Adrenal gland (tissue), 5 donors: ENCODE measurements at regions not wholly inside any gene's neighbourhood (a gene's known extent, or its start where the extent isn't known, plus 50 kb on each side); places are given as distances from the start of the nearest gene placed in this dataset.

Experiments used
- CTCF ChIP-seq, 6 experiments: fragments of 450-650 bp in 4 of 6; fragments of 200-600 bp in 2 of 6; sonication (generic) in 1 of 6; IDR thresholded peaks; 1 replicate in 5 of 6; 2 replicates in 1 of 6; pipeline versions ENCODE4 v1.5.1 to v1.8.0; 2016 to 2021; ENCODE audit warnings: antibody characterized with exemption in 6 of 6, mild to moderate bottlenecking in 2 of 6, moderate library complexity in 1 of 6
- POLR2A ChIP-seq, 2 donors: fragments of 450-650 bp; IDR thresholded peaks; one replicate each; pipeline ENCODE4 v1.6.1; 2017; ENCODE audit warnings: antibody characterized with exemption in 2 of 2, mild to moderate bottlenecking in 2 of 2, moderate library complexity in 1 of 2
- donor health status: DM: no; HTN: no; CAD: no.

DNA sequence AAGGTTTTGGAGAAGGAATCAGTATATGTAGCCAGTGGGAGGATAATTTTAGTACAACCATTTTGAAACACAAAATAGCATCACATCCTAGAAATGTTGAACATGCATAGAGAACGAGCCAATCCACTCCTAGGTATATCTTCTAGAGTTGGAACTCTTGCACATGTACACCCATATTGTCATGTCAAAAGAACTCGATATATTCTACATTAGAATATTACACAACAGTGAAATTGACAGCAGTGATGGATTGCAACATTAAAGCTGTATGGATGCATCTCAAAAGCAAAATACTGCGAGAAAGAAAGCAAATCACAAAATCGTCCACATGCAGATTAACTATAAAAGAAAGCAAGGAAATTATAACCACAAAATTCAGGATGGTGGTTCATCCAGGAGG lies 159.3 kb upstream of the NEBL start:
- no peak for TF ChIP-seq CTCF (IDR thresholded peaks at IDR 0.05)
- TF ChIP-seq POLR2A (IDR thresholded peaks at IDR 0.05) = no peak
